NCI-H226 (cell line): ENCODE measurements at regions not wholly inside any gene's neighbourhood (a gene's known extent, or its start where the extent isn't known, plus 50 kb on each side); places are given as distances from the start of the nearest gene placed in this dataset.
"Not testable (repeated sequence)": the region's sequence is repeated elsewhere in the genome, so short reads cannot be mapped to it uniquely, and the experiment has no call there.

Source experiments
- DNase-seq: peaks from one replicate; pipeline ENCODE4 v3.0.0-alpha.2; 2015

- no peak for DNase-seq
These were observed 172.5 kb upstream of the FOXF1 start for GRCh38 chr16:86337581-86338402.

- no peak for DNase-seq
These were observed 171.8 kb upstream of the FOXF1 start for GRCh38 chr16:86338403-86339115.

- no peak for DNase-seq
These were observed 168.0 kb upstream of the FOXF1 start for GRCh38 chr16:86342161-86342834.

GRCh38 chr16:86343027-86343795 is 167.1 kb upstream of the FOXF1 start:
- DNase-seq = no peak

GRCh38 chr16:86343796-86344585 is 166.3 kb upstream of the FOXF1 start:
- DNase-seq = no peak

- DNase-seq = no peak
These were observed 165.8 kb upstream of the FOXF1 start for GRCh38 chr16:86344586-86344871.

- DNase-seq = no peak
These were observed 165.4 kb upstream of the FOXF1 start for GRCh38 chr16:86344881-86345280.

- DNase-seq = no peak
These were observed 164.8 kb upstream of the FOXF1 start for GRCh38 chr16:86345516-86345915.

GRCh38 chr16:86346034-86346433 is 164.3 kb upstream of the FOXF1 start:
- DNase-seq = no peak

- DNase-seq = no peak
These were observed 163.2 kb upstream of the FOXF1 start for GRCh38 chr16:86347090-86347489.

GRCh38 chr16:86347916-86348555 is 162.3 kb upstream of the FOXF1 start:
- no peak for DNase-seq

- no peak for DNase-seq
These were observed 160.9 kb upstream of the FOXF1 start for GRCh38 chr16:86349338-86349900.

GRCh38 chr16:86350289-86350688 is 160.0 kb upstream of the FOXF1 start:
- no peak for DNase-seq

GRCh38 chr16:86351041-86351784 is 159.1 kb upstream of the FOXF1 start:
- no peak for DNase-seq

- DNase-seq = not testable (repeated sequence)
These were observed 158.6 kb upstream of the FOXF1 start for GRCh38 chr16:86351785-86352139.

- DNase-seq = no peak
These were observed 157.2 kb upstream of the FOXF1 start for GRCh38 chr16:86353148-86353547.

GRCh38 chr16:86353948-86354347 is 156.4 kb upstream of the FOXF1 start:
- no peak for DNase-seq

GRCh38 chr16:86354641-86355513 is 155.4 kb upstream of the FOXF1 start:
- peak; percentile 75 for DNase-seq

GRCh38 chr16:86355531-86355930 is 154.8 kb upstream of the FOXF1 start:
- DNase-seq = peak; percentile 96

GRCh38 chr16:86355951-86356350 is 154.4 kb upstream of the FOXF1 start:
- DNase-seq = peak; percentile 77
